H1 (cell line): ENCODE measurements at regions not wholly inside any gene's neighbourhood (a gene's known extent, or its start where the extent isn't known, plus 50 kb on each side); places are given as distances from the start of the nearest gene placed in this dataset.

Experiments
- FOSL1 ChIP-seq: IDR thresholded peaks from 2 replicates; pipeline ENCODE4 v1.6.1; 2011; ENCODE audit warnings: mild to moderate bottlenecking, low read depth, low read length, moderate library complexity; ENCODE audit not compliant: insufficient read depth
- HDAC6 ChIP-seq: IDR thresholded peaks from one replicate; pipeline ENCODE4 v1.7.1; 2012; ENCODE audit warnings: low read depth, mild to moderate bottlenecking, inconsistent platforms, low read length, moderate library complexity
- POLR2AphosphoS5 ChIP-seq: IDR thresholded peaks from 2 replicates; pipeline ENCODE4 v1.6.1; 2011; ENCODE audit warnings: low read depth, low read length

DNA sequence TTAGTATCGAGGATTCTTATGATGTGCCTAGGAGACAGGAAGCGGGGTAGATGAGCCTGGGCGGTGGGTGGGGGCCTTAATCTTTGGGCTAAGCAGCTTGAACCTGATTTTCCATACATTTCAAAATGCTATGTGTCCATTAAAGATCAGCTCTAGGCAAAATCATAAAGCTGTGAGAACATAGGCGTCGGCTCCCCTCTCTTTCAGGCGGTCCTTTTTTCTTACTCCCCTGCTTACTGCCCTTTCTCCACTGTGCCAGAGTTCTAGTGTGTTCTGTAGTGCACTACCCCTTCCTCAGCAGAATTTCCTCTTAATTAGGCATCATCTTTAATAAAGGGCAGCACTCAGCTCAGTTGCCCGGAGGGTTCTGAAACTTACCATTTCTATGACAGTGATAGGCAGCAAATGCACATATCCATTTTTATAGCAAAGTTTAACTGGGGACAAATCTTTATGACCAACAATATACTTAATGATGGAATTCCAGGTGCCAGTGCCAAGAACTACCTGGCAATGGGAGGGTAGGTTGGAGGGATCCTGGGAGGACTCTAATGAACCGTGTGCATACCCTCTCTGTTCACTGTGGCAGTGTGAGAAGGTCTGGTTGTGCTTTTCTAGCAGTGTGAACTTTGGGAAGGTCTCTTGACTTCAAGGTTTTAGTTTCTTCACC, 404.5 kb upstream of the TPM1 start (continued):
- TF ChIP-seq POLR2AphosphoS5 (no peak), FOSL1 (no peak), HDAC6 (no peak)
